ENCODE measurements at regions not wholly inside any gene's neighbourhood (a gene's known extent, or its start where the extent isn't known, plus 50 kb on each side); places are given as distances from the start of the nearest gene placed in this dataset.

GRCh38 chr7:52980129-52980528, 55.3 kb upstream of the POM121L12 start:
- no peak for DNase-seq

DNA sequence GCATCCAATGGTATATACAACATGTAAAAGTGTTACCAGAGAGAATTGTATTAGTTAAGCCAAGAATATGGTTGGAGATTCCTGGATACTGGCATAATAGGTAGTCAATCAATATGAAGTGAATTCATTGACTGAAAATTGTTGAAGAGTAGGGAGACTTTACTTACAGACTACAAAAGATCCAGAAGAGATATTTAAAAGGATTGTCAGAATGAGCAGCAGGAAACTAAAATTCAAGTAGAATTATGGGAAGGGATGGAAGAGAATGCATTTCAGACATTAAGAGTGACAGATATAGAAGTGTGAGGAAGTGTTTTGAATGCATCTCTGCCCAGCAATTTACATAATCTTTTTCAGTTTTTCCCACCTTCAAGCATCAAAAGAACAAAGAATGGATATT, 62.3 kb upstream of the POM121L12 start:
- DNase-seq: no peak

DNA sequence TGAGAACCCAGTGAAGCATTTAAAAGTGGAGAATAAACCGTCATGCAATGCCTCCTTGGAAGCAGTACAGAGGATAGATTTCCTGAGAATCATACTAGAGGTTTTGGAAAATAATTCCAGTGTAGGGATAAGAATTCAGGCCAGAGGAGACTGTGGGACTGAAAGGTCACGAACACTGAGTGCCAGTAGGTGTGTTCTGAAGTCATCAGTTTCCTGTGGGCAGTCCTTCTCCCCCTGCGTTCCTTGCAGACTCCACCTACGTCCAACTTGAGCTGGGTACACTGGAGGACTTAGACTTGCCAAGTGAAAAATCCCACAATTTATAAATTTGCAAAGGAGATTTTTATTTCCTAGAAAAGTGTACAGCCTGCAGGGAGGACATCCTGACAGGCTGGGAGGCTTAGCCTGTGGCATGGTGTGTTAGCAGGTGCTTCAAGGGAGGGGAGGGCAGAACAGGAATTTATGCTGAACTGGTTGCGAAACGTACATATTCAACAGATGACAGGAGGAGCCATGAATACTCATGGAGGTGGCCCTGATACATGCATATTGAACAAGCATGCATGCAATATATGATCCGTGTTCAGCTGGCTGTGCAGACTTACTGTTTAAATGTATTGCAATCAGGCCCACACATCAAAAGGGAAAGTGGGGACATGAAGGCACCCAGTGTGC, 72.9 kb upstream of the POM121L12 start:
- DNase-seq: no peak

GRCh38 chr7:52961084-52961483, 74.3 kb upstream of the POM121L12 start:
- DNase-seq: no peak

DNA sequence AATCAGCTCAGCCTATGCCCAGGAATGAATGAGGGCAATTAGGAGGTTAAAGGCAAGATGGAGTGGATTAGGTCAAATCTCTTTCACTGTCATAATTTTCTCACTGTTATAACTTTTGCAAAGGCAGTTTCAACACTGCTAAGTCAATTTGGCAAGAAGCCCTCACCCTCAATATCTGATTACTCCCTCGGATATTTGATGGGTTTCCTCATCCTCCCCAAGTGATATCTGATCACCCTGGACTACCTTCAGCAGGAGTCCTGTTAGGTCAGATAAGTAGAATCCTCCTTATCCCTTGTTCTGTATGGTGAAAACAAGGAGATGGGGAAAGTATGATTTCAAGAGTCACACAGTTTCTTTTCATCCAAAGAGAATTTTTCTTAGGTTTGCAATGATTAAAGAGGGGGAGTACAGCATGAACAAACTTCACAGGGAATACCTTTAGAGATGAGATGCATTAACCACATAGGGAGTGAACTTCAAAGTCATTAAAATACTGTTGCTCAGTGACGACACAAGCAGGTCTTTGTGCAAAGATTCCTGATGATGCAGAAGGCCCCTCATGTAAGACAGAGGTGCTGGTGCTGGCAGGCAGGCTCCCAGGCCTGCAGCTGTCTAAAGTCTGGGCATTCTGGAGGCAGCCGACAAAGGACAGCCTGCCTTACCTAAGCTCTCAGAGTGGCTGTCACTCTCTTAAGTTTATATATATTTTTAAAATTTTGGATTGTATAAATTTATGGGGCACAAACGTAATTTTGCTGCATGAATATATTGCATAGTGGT, 75.4 kb upstream of the POM121L12 start:
- DNase-seq: no peak

GRCh38 chr7:52959336-52959735, 76.1 kb upstream of the POM121L12 start:
- no peak for DNase-seq

DNA sequence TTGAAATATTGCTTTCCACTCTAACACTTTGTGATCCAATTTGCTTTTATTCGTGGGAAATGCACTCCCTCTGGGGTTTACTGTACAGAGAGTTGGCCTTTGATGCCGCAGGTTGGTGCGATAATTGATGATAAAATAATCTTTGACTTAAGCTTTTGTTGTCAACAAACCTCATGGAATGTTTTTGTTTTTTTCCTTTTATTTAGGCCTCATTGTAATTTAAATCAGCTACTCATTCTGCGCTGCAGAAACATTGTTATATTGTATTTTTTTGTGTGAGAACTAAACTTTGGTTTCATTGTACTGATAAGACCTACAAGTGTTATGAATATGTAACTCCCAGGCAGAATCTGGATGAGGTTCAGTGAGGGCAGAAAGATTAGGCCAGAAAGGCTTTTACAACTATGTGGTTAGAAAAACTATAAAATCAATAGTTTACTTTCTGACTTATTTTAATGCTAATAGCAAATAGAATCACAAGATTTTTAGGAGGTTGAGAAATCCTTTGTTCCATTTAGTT, 76.8 kb upstream of the POM121L12 start:
- no peak for DNase-seq

DNA sequence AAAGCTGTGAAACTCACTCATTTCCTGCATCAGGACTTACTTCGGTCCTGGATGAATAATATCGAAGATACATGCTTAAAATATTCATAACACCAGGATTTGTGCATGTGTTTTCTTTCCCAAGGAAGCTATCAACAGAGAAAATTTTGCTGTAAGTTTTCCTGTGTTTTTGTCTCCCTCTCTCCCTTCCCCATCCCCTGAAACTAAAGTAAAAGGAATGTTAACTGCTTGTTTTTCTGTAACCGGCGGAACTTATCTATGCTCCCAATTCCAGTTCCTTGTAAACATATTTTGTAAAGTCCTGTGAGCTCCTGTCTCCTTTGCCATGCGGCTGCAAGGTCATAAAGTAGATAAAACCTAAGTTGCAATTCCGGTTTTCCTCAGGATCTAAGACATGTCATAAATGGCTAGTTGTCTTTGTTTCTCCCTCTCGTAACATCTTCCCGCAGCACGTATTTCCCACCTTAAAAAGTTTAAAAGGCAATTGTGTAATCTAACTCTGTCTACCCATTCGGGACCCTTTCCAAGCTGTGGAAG, 79.0 kb upstream of the POM121L12 start:
- no peak for DNase-seq

DNA sequence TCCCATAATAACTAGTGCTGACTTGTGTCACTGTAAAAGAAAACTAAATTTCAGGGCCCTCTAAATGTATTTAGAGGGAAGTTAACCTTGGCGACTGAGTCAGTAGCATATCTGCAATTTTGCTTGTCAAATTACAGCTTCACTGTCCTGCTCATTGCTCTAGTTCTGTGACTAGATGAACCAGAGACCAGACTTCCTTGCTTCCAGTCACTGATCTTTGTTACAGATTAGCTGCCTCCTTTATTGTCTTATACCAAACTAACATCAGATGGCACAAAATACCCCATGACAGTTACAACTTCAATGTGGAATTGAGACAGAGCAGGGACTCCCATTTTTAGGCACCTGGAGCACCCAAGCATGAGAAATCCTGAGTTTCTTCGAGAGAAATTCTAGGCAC, 79.9 kb upstream of the POM121L12 start:
- no peak for DNase-seq

DNA sequence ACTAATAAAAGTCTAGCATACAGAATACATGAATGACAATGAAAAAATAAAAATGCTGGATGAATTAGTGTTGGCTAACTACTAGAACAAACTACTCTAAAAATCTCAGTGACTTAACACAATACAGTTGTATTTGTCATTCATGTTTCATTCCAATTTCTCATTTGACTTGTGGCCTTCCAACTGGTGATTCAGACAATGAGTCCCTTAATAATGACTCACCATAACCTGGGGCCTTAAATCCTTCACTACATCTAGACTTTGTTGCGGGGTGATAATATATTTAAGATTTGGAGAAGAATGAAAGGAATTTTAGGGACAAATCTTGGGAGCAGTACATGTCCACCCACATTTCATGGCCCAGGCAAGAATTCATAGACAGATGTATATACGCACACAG, 90.5 kb upstream of the POM121L12 start:
- DNase-seq: no peak

DNA sequence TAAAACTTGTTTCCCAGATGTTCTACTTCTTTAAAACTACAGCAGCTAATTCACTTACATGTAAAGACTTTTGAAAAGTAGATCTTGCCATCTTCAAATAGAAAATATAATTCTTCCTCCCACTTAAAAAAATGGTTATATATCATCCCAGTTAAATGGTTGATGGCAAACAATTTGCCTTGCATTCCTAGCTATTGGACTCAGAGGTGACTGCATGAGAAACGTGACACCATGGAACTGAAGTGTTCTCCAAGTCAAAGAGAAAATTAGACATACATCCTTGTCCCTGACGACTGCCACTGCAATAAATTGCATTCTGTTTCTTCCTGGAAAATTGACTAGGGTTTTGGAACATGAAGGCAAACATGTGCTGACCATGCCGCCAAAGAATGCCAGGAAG, 95.0 kb upstream of the POM121L12 start:
- no peak for DNase-seq

- no peak for DNase-seq
Measured at GRCh38 chr7:52938455-52939133, 96.8 kb upstream of the POM121L12 start.

DNA sequence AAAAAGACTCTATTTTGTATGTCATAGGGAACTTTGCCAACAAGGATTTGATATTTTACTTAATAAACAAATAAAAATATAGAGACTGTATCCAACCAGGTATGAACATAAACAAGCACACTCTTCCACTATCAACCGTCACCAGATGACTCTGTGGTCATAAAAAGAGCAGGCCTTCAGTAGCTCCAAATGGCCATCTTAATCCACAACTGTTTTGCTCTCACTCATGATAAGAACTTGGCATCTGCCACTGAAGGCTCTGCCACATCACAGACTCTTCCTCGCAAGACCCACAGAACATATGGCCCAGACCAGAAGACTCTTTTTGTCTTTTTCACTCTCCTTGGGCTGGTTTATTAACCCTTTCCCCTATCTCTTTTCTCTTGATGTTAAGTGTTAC, 98.7 kb upstream of the POM121L12 start:
- DNase-seq: no peak

DNA sequence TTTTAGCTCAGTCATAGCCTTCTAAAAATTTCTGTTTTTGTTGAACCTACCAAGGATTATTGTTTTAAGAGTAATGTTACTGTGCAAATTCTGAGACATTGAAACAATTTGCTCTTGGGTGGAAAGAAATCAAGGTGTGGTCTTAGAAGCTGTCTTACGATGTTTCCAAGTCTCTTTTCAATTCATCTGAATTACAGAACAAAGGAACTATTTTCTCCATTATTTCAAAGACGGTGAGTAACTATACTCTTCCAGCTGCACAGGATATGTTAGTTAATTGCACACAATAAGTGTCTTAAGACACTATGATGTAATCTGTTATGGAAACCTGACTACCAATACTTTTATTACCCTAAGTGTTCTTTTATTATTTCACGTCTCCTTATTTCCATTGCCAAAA, 106.8 kb upstream of the POM121L12 start:
- no peak for DNase-seq

DNA sequence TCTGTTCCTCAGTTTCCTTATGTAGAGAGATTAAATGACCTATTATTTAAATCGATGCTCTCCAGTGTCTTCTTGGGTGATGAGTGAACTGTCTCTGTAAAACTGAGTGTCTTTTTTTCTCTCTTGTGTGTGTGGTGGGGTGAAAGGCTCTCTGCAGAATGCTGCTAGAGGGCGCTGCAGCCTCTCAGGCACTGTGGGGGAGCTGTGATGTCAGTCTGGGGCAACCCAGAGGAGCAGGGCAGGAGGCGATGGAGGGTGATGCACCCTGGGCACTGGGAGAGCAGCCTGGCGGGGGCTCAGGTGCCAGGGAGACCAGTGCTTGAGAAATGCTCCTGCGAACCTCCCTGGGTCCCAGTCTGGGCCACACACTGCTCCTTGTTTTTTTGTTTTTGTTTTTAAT, 110.1 kb upstream of the POM121L12 start:
- no peak for DNase-seq

DNA sequence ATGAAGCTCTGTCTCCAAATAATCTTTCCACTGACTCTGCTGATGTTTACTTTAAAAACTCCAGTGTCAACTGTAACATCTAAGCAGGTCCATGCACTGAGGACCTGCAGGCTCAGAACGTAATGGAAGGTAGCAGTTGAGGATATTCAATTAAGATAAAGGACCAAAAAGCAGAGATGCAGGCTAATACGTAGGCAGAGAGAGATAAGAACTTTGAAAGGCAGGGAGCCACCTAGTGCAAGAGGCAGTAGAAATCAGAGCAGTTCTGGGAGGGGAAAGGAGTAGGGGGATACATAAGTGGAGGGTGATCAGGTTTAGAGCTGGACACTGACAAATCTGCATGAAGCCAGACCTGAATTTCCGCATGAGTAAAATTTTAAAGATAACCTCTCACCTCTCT, 114.5 kb upstream of the POM121L12 start:
- no peak for DNase-seq

- DNase-seq: no peak
Measured at GRCh38 chr7:52917982-52918578, 117.4 kb upstream of the POM121L12 start.

DNA sequence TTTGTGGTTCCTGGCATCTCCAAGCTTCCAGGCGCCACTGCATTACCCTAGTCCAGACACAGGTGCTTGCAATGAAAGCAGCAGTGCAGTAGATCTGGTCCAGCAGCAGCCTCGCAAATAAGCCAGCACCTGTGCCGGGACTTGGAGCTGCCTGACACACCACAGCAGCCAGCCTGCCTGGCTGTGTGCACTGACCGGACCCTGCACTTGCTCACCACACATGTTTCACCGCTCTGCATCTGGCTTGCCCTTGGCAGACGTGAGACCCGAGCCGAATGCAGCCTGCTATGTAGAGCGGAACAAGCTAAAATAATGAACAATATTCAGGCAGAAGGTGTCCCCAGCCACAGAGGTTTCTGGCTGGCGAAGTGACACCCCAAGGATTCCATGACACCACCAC, 123.6 kb upstream of the POM121L12 start:
- no peak for DNase-seq

- no peak for DNase-seq
Measured at GRCh38 chr7:52911326-52911725, 124.1 kb upstream of the POM121L12 start.

DNA sequence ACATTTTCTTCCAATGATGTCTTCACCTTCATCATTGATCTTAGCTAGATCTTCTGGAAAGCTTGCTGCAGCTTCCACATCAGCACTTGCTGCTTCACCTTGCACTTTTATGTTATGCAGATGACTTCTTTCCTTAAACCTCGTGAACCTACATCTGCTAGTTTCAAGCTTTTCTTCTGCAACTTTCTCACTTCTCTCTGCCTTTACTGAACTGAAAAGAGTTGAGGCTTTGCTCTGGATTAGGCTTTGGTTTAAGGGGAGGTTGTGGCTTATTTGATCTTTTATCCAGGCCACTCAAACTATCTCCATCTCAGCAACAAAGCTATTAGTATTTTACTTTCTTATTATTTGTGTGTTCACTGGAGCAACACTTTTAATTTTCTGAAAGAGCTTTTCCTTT, 125.5 kb upstream of the POM121L12 start:
- no peak for DNase-seq

GRCh38 chr7:52909131-52909530, 126.3 kb upstream of the POM121L12 start:
- DNase-seq: no peak

DNA sequence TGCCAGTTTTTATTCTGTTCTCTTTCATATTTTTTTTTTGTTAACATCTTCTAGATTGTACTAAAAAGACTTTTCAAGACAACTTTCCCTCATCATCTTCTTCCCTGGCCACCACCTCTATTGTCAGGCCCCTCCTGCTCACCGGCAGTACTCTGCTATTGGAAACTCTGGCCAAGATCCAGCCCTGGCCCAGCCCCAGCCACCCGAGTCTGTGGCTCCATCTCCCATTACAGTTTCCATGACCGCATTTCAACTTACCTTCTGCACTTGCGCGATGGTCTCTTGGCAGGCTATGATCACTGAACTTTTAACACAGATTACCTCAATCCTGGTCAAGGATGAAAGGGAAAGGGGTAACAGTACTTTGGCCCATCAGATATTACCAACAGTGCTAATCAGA, 137.7 kb upstream of the POM121L12 start:
- no peak for DNase-seq

DNA sequence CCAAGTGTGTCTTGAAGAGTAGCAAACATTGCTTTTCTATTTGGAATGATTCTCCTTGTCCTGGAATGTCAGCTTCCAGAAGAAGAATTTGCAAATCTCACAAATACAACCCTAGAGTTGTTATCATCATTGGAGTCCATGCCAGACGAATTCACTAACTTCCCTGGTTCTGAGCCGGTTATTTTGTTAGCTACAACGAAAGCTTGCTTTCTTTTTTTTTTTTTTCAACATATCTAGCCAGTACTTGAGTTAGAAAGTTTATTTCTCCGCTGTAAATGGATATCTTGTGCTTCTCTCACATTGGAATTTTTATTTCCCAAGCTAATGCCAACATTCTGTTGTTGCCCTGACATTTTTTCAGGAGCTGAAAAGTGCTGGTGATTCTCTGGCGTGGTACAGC, 138.1 kb upstream of the POM121L12 start:
- DNase-seq: no peak
